Vagina (tissue), 2 donors: ENCODE measurements at regions not wholly inside any gene's neighbourhood (a gene's known extent, or its start where the extent isn't known, plus 50 kb on each side); places are given as distances from the start of the nearest gene placed in this dataset.

Source experiments
- POLR2A ChIP-seq, 2 donors: fragments of 450-650 bp; IDR thresholded peaks; one replicate each; pipeline ENCODE4 v1.6.1; 2017; ENCODE audit warnings: antibody characterized with exemption in 2 of 2, mild to moderate bottlenecking in 2 of 2, moderate library complexity in 2 of 2
- TF ChIP-seq, protein P1 (sequence below), 3 experiments: fragments of 450-650 bp in 2 of 3; fragments of 200-600 bp in 1 of 3; sonication (generic) in 1 of 3; IDR thresholded peaks; one replicate each; pipeline ENCODE4 v1.5.1; 2017 to 2019; ENCODE audit warnings: antibody characterized with exemption in 3 of 3, mild to moderate bottlenecking in 2 of 3, moderate library complexity in 2 of 3

DNA sequence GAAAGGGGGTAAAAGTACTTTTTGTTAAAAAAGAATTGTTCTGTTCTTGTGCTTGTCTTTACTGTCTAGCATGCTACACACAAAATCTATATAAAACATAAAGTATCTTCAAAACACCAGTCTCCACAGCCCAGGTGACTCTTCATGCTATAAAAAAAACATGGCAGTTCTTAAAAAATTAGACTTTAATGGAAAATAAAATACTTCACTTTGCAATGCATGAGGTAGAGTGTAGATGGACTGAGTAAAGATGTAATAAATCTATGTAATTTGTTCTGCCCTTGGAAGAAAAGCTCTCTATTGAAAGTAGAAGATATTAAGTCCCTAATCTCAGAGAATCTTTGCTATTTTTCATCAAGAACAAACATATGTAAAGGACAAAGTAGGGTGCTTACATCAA, 425.4 kb downstream of the NOVA1 start:
- TF ChIP-seq, protein P1, sequence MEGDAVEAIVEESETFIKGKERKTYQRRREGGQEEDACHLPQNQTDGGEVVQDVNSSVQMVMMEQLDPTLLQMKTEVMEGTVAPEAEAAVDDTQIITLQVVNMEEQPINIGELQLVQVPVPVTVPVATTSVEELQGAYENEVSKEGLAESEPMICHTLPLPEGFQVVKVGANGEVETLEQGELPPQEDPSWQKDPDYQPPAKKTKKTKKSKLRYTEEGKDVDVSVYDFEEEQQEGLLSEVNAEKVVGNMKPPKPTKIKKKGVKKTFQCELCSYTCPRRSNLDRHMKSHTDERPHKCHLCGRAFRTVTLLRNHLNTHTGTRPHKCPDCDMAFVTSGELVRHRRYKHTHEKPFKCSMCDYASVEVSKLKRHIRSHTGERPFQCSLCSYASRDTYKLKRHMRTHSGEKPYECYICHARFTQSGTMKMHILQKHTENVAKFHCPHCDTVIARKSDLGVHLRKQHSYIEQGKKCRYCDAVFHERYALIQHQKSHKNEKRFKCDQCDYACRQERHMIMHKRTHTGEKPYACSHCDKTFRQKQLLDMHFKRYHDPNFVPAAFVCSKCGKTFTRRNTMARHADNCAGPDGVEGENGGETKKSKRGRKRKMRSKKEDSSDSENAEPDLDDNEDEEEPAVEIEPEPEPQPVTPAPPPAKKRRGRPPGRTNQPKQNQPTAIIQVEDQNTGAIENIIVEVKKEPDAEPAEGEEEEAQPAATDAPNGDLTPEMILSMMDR (IDR thresholded peaks at IDR 0.05), result no peak
- no peak for TF ChIP-seq POLR2A (IDR thresholded peaks at IDR 0.05)
